ENCODE measurements at regions not wholly inside any gene's neighbourhood (a gene's known extent, or its start where the extent isn't known, plus 50 kb on each side); places are given as distances from the start of the nearest gene placed in this dataset.

- TF ChIP-seq CTCF (IDR thresholded peaks at IDR 0.05) = no peak
- no peak for TF ChIP-seq POLR2A (IDR thresholded peaks at IDR 0.05; ENCODE audit: low read depth)
Measured at GRCh38 chr5:38742821-38743220, 103.0 kb upstream of the OSMR start.

Measured in esophagus muscularis mucosa (tissue), 3 donors.